ENCODE measurements at regions not wholly inside any gene's neighbourhood (a gene's known extent, or its start where the extent isn't known, plus 50 kb on each side); places are given as distances from the start of the nearest gene placed in this dataset.

- no peak for DNase-seq (ENCODE audit: low read depth)
Measured at GRCh38 chr5:3364941-3365340, 230.7 kb upstream of the IRX1 start.

GRCh38 chr5:3364433-3364832 is 231.2 kb upstream of the IRX1 start:
- DNase-seq (ENCODE audit: low read depth), result no peak

- DNase-seq (ENCODE audit: low read depth), result no peak
Measured at GRCh38 chr5:3362606-3362910, 233.1 kb upstream of the IRX1 start.

GRCh38 chr5:3361811-3362605 is 233.6 kb upstream of the IRX1 start:
- no peak for DNase-seq (ENCODE audit: low read depth)

GRCh38 chr5:3359642-3360041 is 236.0 kb upstream of the IRX1 start:
- DNase-seq (ENCODE audit: low read depth), result no peak

- DNase-seq (ENCODE audit: low read depth), result no peak
Measured at GRCh38 chr5:3357291-3357690, 238.3 kb upstream of the IRX1 start.

GRCh38 chr5:3356016-3356415 is 239.6 kb upstream of the IRX1 start:
- DNase-seq (ENCODE audit: low read depth), result no peak

GRCh38 chr5:3355126-3355525 is 240.5 kb upstream of the IRX1 start:
- no peak for DNase-seq (ENCODE audit: low read depth)

GRCh38 chr5:3354606-3355005 is 241.0 kb upstream of the IRX1 start:
- no peak for DNase-seq (ENCODE audit: low read depth)

GRCh38 chr5:3353561-3353960 is 242.1 kb upstream of the IRX1 start:
- DNase-seq (ENCODE audit: low read depth), result no peak

- DNase-seq (ENCODE audit: low read depth), result no peak
Measured at GRCh38 chr5:3352711-3353110, 242.9 kb upstream of the IRX1 start.

GRCh38 chr5:3351581-3352442 is 243.8 kb upstream of the IRX1 start:
- DNase-seq (ENCODE audit: low read depth), result no peak

GRCh38 chr5:3350781-3351180 is 244.9 kb upstream of the IRX1 start:
- DNase-seq (ENCODE audit: low read depth), result no peak

GRCh38 chr5:3349704-3350565 is 245.7 kb upstream of the IRX1 start:
- no peak for DNase-seq (ENCODE audit: low read depth)

- no peak for DNase-seq (ENCODE audit: low read depth)
Measured at GRCh38 chr5:3348576-3349535, 246.8 kb upstream of the IRX1 start.

- no peak for DNase-seq (ENCODE audit: low read depth)
Measured at GRCh38 chr5:3347741-3348140, 247.9 kb upstream of the IRX1 start.

- DNase-seq (ENCODE audit: low read depth), result no peak
Measured at GRCh38 chr5:3346111-3346820, 249.4 kb upstream of the IRX1 start.

- no peak for DNase-seq (ENCODE audit: low read depth)
Measured at GRCh38 chr5:3345195-3345594, 250.4 kb upstream of the IRX1 start.

- DNase-seq (ENCODE audit: low read depth), result no peak
Measured at GRCh38 chr5:3344671-3345070, 251.0 kb upstream of the IRX1 start.

- no peak for DNase-seq (ENCODE audit: low read depth)
Measured at GRCh38 chr5:3343911-3344310, 251.7 kb upstream of the IRX1 start.

Measured in HT1080 (cell line).